GM23338 (cell line): ENCODE measurements at regions not wholly inside any gene's neighbourhood (a gene's known extent, or its start where the extent isn't known, plus 50 kb on each side); places are given as distances from the start of the nearest gene placed in this dataset.

Experiments used
- ATAC-seq: fragments of 200-7000 bp; cut with Tn5 transposase; 3 replicates; pipeline ENCODE4 v1.9.1; 2020
- DNase-seq: peaks from one replicate; pipeline ENCODE4 v3.0.0-alpha.2; 2015; ENCODE audit warnings: low spot score
- H2AFZ ChIP-seq: fragments of 200-600 bp; sonication (generic); 2 replicates; pipeline ENCODE4 v1.8.0; 2016; ENCODE audit warnings: antibody characterized with exemption, mild to moderate bottlenecking, moderate library complexity
- H3F3A ChIP-seq: fragments of 200-600 bp; sonication (generic); replicated peaks from 2 replicates; pipeline ENCODE4 v1.8.0; 2017; ENCODE audit warnings: antibody characterized with exemption, mixed run types, low read depth
- H3K27ac ChIP-seq: fragments of 200-600 bp; sonication (generic); 2 replicates; pipeline ENCODE4 v1.6.1; 2016; ENCODE audit warnings: low read depth
- H3K27me3 ChIP-seq: fragments of 200-600 bp; sonication (generic); 2 replicates; pipeline ENCODE4 v1.8.0; 2016; ENCODE audit warnings: mild to moderate bottlenecking, mixed run types, moderate library complexity; ENCODE audit not compliant: insufficient read depth
- H3K36me3 ChIP-seq: fragments of 200-600 bp; sonication (generic); 2 replicates; pipeline ENCODE4 v1.8.0; 2016; ENCODE audit warnings: mild to moderate bottlenecking; ENCODE audit not compliant: insufficient read depth
- H3K4me1 ChIP-seq: fragments of 200-600 bp; sonication (generic); 2 replicates; pipeline ENCODE4 v1.8.0; 2016; ENCODE audit warnings: mild to moderate bottlenecking, moderate library complexity; ENCODE audit not compliant: insufficient read depth
- H3K4me2 ChIP-seq: fragments of 200-600 bp; sonication (generic); 2 replicates; pipeline ENCODE4 v1.7.1; 2017; ENCODE audit warnings: mixed run types
- H3K4me3 ChIP-seq: fragments of 200-600 bp; sonication (generic); 2 replicates; pipeline ENCODE4 v1.6.1; 2016; ENCODE audit warnings: mixed run types
- H3K79me2 ChIP-seq: fragments of 200-600 bp; sonication (generic); replicated peaks from 2 replicates; pipeline ENCODE4 v1.8.0; 2017; ENCODE audit warnings: mild to moderate bottlenecking; ENCODE audit not compliant: insufficient read depth
- H3K9me2 ChIP-seq: fragments of 200-600 bp; sonication (generic); 2 replicates; pipeline ENCODE4 v1.8.0; 2017; ENCODE audit not compliant: insufficient read depth
- H4K20me1 ChIP-seq: fragments of 200-600 bp; sonication (generic); replicated peaks from 2 replicates; pipeline ENCODE4 v1.8.0; 2017; ENCODE audit warnings: mild to moderate bottlenecking; ENCODE audit not compliant: insufficient read depth
- H3K27ac Mint-ChIP-seq: 2 replicates; pipeline ENCODE4 v1.8.0; 2020; ENCODE audit warnings: inconsistent platforms, mild to moderate bottlenecking, moderate library complexity, mixed read lengths
- H3K27me3 Mint-ChIP-seq: 3 replicates; pipeline ENCODE4 v1.8.0; 2022; ENCODE audit warnings: low read depth, mild to moderate bottlenecking, moderate library complexity, mixed read lengths, inconsistent platforms; ENCODE audit not compliant: insufficient read depth, poor library complexity
- H3K36me3 Mint-ChIP-seq: 3 replicates; pipeline ENCODE4 v1.8.0; 2021; ENCODE audit warnings: low read depth, mild to moderate bottlenecking, inconsistent platforms, moderate library complexity, mixed read lengths
- H3K4me1 Mint-ChIP-seq: 3 replicates; pipeline ENCODE4 v1.8.0; 2020; ENCODE audit warnings: mild to moderate bottlenecking, inconsistent platforms, mixed read lengths
- H3K4me3 Mint-ChIP-seq: 3 replicates; pipeline ENCODE4 v1.8.0; 2021; ENCODE audit warnings: moderate library complexity, mild to moderate bottlenecking, inconsistent platforms, mixed read lengths
- H3K9me3 Mint-ChIP-seq: 3 replicates; pipeline ENCODE4 v1.8.0; 2020; ENCODE audit warnings: moderate library complexity, mild to moderate bottlenecking, inconsistent platforms, mixed read lengths
- EZH2 ChIP-seq: fragments of 200-600 bp; sonication (generic); IDR thresholded peaks from one replicate; pipeline ENCODE4 v1.8.0; 2017; ENCODE audit warnings: antibody characterized with exemption, mild to moderate bottlenecking, low read depth; ENCODE audit not compliant: unreplicated experiment
- EZH2phosphoT487 ChIP-seq: fragments of 200-600 bp; sonication (generic); IDR thresholded peaks from one replicate; pipeline ENCODE4 v1.8.1; 2018; ENCODE audit warnings: antibody characterized with exemption; ENCODE audit not compliant: unreplicated experiment
- JUNB ChIP-seq: IDR thresholded peaks from one replicate; pipeline ENCODE4 v1.6.1; 2016; ENCODE audit warnings: antibody characterized with exemption; ENCODE audit not compliant: unreplicated experiment
- POLR2AphosphoS5 ChIP-seq: IDR thresholded peaks from 2 replicates; pipeline ENCODE4 v1.6.1; 2016; ENCODE audit warnings: antibody characterized with exemption, low read depth
- STAT1 ChIP-seq: IDR thresholded peaks from one replicate; pipeline ENCODE4 v1.6.1; 2016; ENCODE audit warnings: antibody characterized with exemption; ENCODE audit not compliant: unreplicated experiment
- TF ChIP-seq, protein P1 (sequence below): IDR thresholded peaks from one replicate; pipeline ENCODE4 v1.6.1; 2018; ENCODE audit warnings: antibody characterized with exemption; ENCODE audit not compliant: unreplicated experiment
- TF ChIP-seq, protein P2 (sequence below): fragments of 250-450 bp; sonication (Bioruptor Pico); IDR thresholded peaks from 2 replicates; pipeline ENCODE4 v1.5.0; 2020; ENCODE audit warnings: mild to moderate bottlenecking, moderate library complexity
- TF ChIP-seq, protein P3 (sequence below): IDR thresholded peaks from 2 replicates; pipeline ENCODE4 v1.6.1; 2016; ENCODE audit warnings: antibody characterized with exemption

DNA sequence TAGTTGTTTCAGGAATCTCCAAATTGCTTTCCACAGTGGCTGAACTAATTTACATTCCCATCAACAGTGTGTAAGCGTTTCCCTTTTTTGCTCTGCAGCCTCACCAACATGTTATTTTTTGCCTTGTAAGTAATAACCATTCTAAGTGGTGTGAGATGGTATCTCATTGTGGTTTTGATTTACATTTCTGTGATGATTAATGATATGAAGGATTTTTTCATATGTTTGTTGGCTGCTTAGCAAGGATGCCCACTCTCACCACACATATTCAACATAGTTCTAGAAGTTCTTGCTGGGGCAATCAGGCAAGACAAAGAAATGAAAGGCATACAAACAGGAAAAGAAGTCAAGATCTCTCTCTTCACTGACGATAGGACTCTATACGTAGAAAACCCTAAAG is 472.4 kb downstream of the ZNF674 start:
- Histone ChIP-seq H3F3A (no peaks in the 10 kb centered on the region), H3K9me2 (no peaks in the 10 kb centered on the region), H3K4me2 (no peak overlapping the region), H2AFZ (no peak overlapping the region), H3K27ac (no peak overlapping the region), H3K36me3 (no peaks in the 10 kb centered on the region), H3K79me2 (no peaks in the 10 kb centered on the region), H3K4me3 (no peak overlapping the region), H3K4me1 (no peaks in the 10 kb centered on the region), H4K20me1 (no peaks in the 10 kb centered on the region), H3K27me3 (no peaks in the 10 kb centered on the region)
- no peaks in the 10 kb centered on the region for H3K36me3 Mint-ChIP-seq
- ATAC-seq = no peak
- no peak for DNase-seq
- no peaks in the 10 kb centered on the region for H3K27me3 Mint-ChIP-seq
- no peak overlapping the region for H3K4me3 Mint-ChIP-seq
- TF ChIP-seq EZH2 (no peak), STAT1 (no peak), JUNB (no peak), EZH2phosphoT487 (no peak), POLR2AphosphoS5 (no peak)
- TF ChIP-seq, protein P1, sequence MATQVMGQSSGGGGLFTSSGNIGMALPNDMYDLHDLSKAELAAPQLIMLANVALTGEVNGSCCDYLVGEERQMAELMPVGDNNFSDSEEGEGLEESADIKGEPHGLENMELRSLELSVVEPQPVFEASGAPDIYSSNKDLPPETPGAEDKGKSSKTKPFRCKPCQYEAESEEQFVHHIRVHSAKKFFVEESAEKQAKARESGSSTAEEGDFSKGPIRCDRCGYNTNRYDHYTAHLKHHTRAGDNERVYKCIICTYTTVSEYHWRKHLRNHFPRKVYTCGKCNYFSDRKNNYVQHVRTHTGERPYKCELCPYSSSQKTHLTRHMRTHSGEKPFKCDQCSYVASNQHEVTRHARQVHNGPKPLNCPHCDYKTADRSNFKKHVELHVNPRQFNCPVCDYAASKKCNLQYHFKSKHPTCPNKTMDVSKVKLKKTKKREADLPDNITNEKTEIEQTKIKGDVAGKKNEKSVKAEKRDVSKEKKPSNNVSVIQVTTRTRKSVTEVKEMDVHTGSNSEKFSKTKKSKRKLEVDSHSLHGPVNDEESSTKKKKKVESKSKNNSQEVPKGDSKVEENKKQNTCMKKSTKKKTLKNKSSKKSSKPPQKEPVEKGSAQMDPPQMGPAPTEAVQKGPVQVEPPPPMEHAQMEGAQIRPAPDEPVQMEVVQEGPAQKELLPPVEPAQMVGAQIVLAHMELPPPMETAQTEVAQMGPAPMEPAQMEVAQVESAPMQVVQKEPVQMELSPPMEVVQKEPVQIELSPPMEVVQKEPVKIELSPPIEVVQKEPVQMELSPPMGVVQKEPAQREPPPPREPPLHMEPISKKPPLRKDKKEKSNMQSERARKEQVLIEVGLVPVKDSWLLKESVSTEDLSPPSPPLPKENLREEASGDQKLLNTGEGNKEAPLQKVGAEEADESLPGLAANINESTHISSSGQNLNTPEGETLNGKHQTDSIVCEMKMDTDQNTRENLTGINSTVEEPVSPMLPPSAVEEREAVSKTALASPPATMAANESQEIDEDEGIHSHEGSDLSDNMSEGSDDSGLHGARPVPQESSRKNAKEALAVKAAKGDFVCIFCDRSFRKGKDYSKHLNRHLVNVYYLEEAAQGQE = no peak
- TF ChIP-seq, protein P2, sequence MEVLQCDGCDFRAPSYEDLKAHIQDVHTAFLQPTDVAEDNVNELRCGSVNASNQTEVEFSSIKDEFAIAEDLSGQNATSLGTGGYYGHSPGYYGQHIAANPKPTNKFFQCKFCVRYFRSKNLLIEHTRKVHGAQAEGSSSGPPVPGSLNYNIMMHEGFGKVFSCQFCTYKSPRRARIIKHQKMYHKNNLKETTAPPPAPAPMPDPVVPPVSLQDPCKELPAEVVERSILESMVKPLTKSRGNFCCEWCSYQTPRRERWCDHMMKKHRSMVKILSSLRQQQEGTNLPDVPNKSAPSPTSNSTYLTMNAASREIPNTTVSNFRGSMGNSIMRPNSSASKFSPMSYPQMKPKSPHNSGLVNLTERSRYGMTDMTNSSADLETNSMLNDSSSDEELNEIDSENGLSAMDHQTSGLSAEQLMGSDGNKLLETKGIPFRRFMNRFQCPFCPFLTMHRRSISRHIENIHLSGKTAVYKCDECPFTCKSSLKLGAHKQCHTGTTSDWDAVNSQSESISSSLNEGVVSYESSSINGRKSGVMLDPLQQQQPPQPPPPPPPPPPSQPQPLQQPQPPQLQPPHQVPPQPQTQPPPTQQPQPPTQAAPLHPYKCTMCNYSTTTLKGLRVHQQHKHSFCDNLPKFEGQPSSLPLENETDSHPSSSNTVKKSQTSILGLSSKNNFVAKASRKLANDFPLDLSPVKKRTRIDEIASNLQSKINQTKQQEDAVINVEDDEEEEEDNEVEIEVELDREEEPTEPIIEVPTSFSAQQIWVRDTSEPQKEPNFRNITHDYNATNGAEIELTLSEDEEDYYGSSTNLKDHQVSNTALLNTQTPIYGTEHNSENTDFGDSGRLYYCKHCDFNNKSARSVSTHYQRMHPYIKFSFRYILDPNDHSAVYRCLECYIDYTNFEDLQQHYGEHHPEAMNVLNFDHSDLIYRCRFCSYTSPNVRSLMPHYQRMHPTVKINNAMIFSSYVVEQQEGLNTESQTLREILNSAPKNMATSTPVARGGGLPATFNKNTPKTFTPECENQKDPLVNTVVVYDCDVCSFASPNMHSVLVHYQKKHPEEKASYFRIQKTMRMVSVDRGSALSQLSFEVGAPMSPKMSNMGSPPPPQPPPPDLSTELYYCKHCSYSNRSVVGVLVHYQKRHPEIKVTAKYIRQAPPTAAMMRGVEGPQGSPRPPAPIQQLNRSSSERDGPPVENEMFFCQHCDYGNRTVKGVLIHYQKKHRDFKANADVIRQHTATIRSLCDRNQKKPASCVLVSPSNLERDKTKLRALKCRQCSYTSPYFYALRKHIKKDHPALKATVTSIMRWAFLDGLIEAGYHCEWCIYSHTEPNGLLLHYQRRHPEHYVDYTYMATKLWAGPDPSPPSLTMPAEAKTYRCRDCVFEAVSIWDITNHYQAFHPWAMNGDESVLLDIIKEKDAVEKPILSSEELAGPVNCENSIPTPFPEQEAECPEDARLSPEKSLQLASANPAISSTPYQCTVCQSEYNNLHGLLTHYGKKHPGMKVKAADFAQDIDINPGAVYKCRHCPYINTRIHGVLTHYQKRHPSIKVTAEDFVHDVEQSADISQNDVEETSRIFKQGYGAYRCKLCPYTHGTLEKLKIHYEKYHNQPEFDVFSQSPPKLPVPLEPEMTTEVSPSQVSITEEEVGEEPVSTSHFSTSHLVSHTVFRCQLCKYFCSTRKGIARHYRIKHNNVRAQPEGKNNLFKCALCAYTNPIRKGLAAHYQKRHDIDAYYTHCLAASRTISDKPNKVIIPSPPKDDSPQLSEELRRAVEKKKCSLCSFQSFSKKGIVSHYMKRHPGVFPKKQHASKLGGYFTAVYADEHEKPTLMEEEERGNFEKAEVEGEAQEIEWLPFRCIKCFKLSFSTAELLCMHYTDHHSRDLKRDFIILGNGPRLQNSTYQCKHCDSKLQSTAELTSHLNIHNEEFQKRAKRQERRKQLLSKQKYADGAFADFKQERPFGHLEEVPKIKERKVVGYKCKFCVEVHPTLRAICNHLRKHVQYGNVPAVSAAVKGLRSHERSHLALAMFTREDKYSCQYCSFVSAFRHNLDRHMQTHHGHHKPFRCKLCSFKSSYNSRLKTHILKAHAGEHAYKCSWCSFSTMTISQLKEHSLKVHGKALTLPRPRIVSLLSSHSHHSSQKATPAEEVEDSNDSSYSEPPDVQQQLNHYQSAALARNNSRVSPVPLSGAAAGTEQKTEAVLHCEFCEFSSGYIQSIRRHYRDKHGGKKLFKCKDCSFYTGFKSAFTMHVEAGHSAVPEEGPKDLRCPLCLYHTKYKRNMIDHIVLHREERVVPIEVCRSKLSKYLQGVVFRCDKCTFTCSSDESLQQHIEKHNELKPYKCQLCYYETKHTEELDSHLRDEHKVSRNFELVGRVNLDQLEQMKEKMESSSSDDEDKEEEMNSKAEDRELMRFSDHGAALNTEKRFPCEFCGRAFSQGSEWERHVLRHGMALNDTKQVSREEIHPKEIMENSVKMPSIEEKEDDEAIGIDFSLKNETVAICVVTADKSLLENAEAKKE (CRISPR knock-in tag) = no peak
- TF ChIP-seq, protein P3, sequence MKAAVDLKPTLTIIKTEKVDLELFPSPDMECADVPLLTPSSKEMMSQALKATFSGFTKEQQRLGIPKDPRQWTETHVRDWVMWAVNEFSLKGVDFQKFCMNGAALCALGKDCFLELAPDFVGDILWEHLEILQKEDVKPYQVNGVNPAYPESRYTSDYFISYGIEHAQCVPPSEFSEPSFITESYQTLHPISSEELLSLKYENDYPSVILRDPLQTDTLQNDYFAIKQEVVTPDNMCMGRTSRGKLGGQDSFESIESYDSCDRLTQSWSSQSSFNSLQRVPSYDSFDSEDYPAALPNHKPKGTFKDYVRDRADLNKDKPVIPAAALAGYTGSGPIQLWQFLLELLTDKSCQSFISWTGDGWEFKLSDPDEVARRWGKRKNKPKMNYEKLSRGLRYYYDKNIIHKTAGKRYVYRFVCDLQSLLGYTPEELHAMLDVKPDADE = no peak
- H3K4me1 Mint-ChIP-seq = no peaks in the 10 kb centered on the region
- H3K27ac Mint-ChIP-seq = no peak overlapping the region
- peaks cover 4% of the 10 kb centered on the region; the same call in 2 of the 3 replicates for H3K9me3 Mint-ChIP-seq
